K562 (cell line): ENCODE measurements at regions not wholly inside any gene's neighbourhood (a gene's known extent, or its start where the extent isn't known, plus 50 kb on each side); places are given as distances from the start of the nearest gene placed in this dataset.

Source experiments
- ATAC-seq: fragments of 200-7000 bp; cut with Tn5 transposase; 3 replicates; pipeline ENCODE4 v1.9.1; 2020; ENCODE audit warnings: moderate library complexity
- BruUV-seq: library from RNA; stranded (reverse); fragments of 400-500 nt; replicated peaks from 2 replicates; lab custom pipeline; 2021; lab: Mats Ljungman, UMichigan
- CTCF ChIA-PET: fragments of 300-600 bp; formaldehyde crosslinking; extraction: SDS; loops from one replicate; lab custom pipeline; 2021; ENCODE audit warnings: low intra/inter-chr PET ratio; lab: Yijun Ruan, JAX
- POLR2A ChIA-PET: fragments of 300-600, 350-650 bp; sonication (Branson Sonifier 250); formaldehyde crosslinking; extraction: SDS; loops from one replicate; lab custom pipeline; 2021; ENCODE audit warnings: antibody characterized with exemption, inconsistent platforms; lab: Yijun Ruan, JAX
- DNase-seq, 4 experiments: peaks; one replicate each; pipeline versions ENCODE4 v3.0.0 to v3.0.0-alpha.2; 2011 to 2018; ENCODE audit warnings: low spot score in 3 of 4, mixed read lengths in 3 of 4; ENCODE audit errors: extremely low read depth in 1 of 4
- FAIRE-seq: peaks from 2 replicates; lab custom pipeline; 2011; peaks lifted over from hg19 to GRCh38; lab: Jason Lieb, UNC
- H2AFZ ChIP-seq: 2 replicates; pipeline ENCODE4 v1.6.0; 2011; ENCODE audit warnings: low read depth, low read length, control low read depth, inconsistent platforms
- H3K27ac ChIP-seq: fragments of 200-600 bp; 3 replicates; pipeline ENCODE4 v1.8.0; 2011; ENCODE audit warnings: low read depth, mild to moderate bottlenecking, control low read depth, inconsistent platforms, low read length, moderate library complexity, mixed read lengths; ENCODE audit errors: extremely low read depth
- H3K27me3 ChIP-seq, 2 experiments: fragments of 300-600 bp in 1 of 2; 2 replicates in 1 of 2; 3 replicates in 1 of 2; pipeline versions ENCODE4 v1.6.0 to v1.8.0; 2011; ENCODE audit warnings: inconsistent platforms in 2 of 2, low read length in 2 of 2, mild to moderate bottlenecking in 1 of 2, mixed read lengths in 1 of 2, moderate library complexity in 1 of 2; ENCODE audit not compliant: control insufficient read depth in 2 of 2, insufficient read depth in 2 of 2
- H3K36me3 ChIP-seq: fragments of 300-600 bp; 3 replicates; pipeline ENCODE4 v1.8.0; 2011; ENCODE audit warnings: mild to moderate bottlenecking, low read length, inconsistent platforms; ENCODE audit not compliant: control insufficient read depth, insufficient read depth
- H3K4me1 ChIP-seq, 2 experiments: fragments of 200-600 bp in 1 of 2; replicated peaks in 1 of 2; 2 replicates in 1 of 2; 3 replicates in 1 of 2; pipeline versions ENCODE4 v1.5.1 to v1.8.0; 2011; ENCODE audit warnings: inconsistent platforms in 2 of 2, low read length in 2 of 2, mild to moderate bottlenecking in 1 of 2, mixed read lengths in 1 of 2, moderate library complexity in 1 of 2; ENCODE audit not compliant: control insufficient read depth in 2 of 2, insufficient read depth in 2 of 2
- H3K4me2 ChIP-seq: 2 replicates; pipeline ENCODE4 v1.6.1; 2011; ENCODE audit warnings: low read length, control low read depth, inconsistent platforms, mixed read lengths; ENCODE audit not compliant: insufficient read depth
- H3K4me3 ChIP-seq: fragments of 200-600 bp; sonication (generic), shearing (Covaris generic); 2 replicates; pipeline ENCODE4 v1.5.1; 2016; ENCODE audit warnings: control low read depth, inconsistent platforms
- H3K79me2 ChIP-seq: fragments of 200-600 bp; 3 replicates; pipeline ENCODE4 v1.8.0; 2011; ENCODE audit warnings: low read length, inconsistent platforms; ENCODE audit not compliant: control insufficient read depth, insufficient read depth
- H3K9ac ChIP-seq, 2 experiments: 2 replicates each; pipeline versions ENCODE4 v1.6.0 to v1.6.1; 2011; ENCODE audit warnings: low read depth in 2 of 2, low read length in 2 of 2, control low read depth in 1 of 2, inconsistent platforms in 1 of 2, mild to moderate bottlenecking in 1 of 2, mixed read lengths in 1 of 2; ENCODE audit not compliant: insufficient read depth in 1 of 2
- H3K9me1 ChIP-seq: one replicate; pipeline ENCODE4 v1.6.0; 2011; ENCODE audit warnings: inconsistent platforms, mild to moderate bottlenecking, low read length, moderate library complexity; ENCODE audit not compliant: control insufficient read depth, insufficient read depth
- H3K9me3 ChIP-seq: replicated peaks from 2 replicates; pipeline ENCODE4 v1.5.1; 2011; ENCODE audit warnings: low read depth, low read length, inconsistent platforms; ENCODE audit not compliant: control insufficient read depth, insufficient read depth
- H4K20me1 ChIP-seq: replicated peaks from 2 replicates; pipeline ENCODE4 v1.6.1; 2011; ENCODE audit warnings: low read length, inconsistent platforms, mixed read lengths; ENCODE audit not compliant: control insufficient read depth, insufficient read depth
- CHCHD3 ChIP-seq: fragments of 250-450 bp; sonication (Bioruptor Pico); IDR thresholded peaks from 2 replicates; pipeline ENCODE4 v2.1.2; 2022; ENCODE audit warnings: mild to moderate bottlenecking
- CREB5 ChIP-seq: fragments of 250-450 bp; sonication (Bioruptor Pico); IDR thresholded peaks from 2 replicates; pipeline ENCODE4 v1.5.0; 2020; ENCODE audit warnings: mild to moderate bottlenecking
- FOS ChIP-seq: IDR thresholded peaks from 3 replicates; pipeline ENCODE4 v1.6.1; 2011; ENCODE audit not compliant: insufficient read length; ENCODE audit errors: extremely low read depth
- MAFF ChIP-seq: IDR thresholded peaks from 2 replicates; pipeline ENCODE4 v1.6.1; 2012; ENCODE audit warnings: low read length, improper control_type of control experiment
- RNF2 ChIP-seq: sonication (generic); IDR thresholded peaks from 2 replicates; pipeline ENCODE4 v1.6.1; 2016
- TEAD2 ChIP-seq: fragments of 450-650 bp; IDR thresholded peaks from 2 replicates; pipeline ENCODE4 v1.6.1; 2016; ENCODE audit warnings: missing genetic modification characterization, control low read depth, missing compliant biosample characterization
- ZNF274 ChIP-seq: IDR thresholded peaks from 2 replicates; pipeline ENCODE4 v1.6.1; 2011; ENCODE audit warnings: low read depth, mild to moderate bottlenecking, low read length, moderate library complexity, borderline replicate concordance
- ZNF77 ChIP-seq: fragments of 250-450 bp; sonication (Bioruptor Pico); IDR thresholded peaks from 2 replicates; pipeline ENCODE4 v1.5.0; 2020
- WGBS: fragments of 100-300 bp; shearing (Covaris generic); methylation state at CpG from one replicate; pipeline ENCODE4 v1.1.6; 2016; ENCODE audit warnings: low coverage, mixed read lengths; ENCODE audit not compliant: insufficient coverage; ENCODE audit errors: missing lambda C conversion rate; 5-methylcytosine and 5-hydroxymethylcytosine counted together
- in situ Hi-C: fragments of 300-500 bp; cut with MboI; formaldehyde crosslinking; loops from 4 replicates; pipeline ENCODE4 v1.15.0; 2018; ENCODE audit warnings: inconsistent platforms, mixed read lengths
- intact Hi-C: fragments of 100-400 bp; cut with micrococcal nuclease; formaldehyde crosslinking; loops from 2 replicates; pipeline ENCODE4 v1.14.2; 2022
- TF ChIP-seq, protein P1 (sequence below): sonication (generic); formaldehyde crosslinking; IDR thresholded peaks from 2 replicates; pipeline ENCODE4 v1.8.1; 2023; ENCODE audit warnings: mild to moderate bottlenecking, missing genetic modification reagents

DNA sequence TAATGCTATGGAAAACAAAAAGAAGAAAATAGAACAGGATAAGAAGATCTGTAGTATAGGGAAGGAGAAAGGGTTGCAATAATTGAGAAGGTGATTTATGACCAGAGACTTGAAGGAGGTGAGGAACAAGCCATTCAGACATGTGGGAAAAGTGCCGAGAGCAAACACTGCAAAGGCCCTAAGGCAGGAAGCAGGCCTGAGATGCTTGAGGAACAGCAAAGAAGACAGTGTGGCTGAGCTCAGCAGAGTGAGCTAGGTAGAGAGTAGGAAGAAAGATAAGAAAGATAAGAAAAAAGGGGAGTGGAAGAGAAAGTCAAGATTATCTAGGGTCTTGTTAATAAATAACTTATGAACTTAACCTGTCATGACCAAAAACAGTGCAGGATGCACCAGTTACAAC lies 671.8 kb downstream of the RPS29 start:
- no peaks in the 10 kb centered on the region for H4K20me1 ChIP-seq
- no TSS peak for BruUV-seq
- no peaks in the 10 kb centered on the region for H3K79me2 ChIP-seq
- DNase-seq: no peak
- no peak overlapping the region for H3K27ac ChIP-seq
- H3K9me1 ChIP-seq: no peaks in the 10 kb centered on the region
- no peaks in the 10 kb centered on the region for H3K4me1 ChIP-seq
- WGBS: 0% methylated on average over 1 of the region's 1 CpG
- no peaks in the 10 kb centered on the region for H3K36me3 ChIP-seq
- no peak overlapping the region for H2AFZ ChIP-seq
- H3K4me3 ChIP-seq: no peak overlapping the region
- ATAC-seq: no peak
- no peak overlapping the region for H3K4me2 ChIP-seq
- H3K9ac ChIP-seq: no peak overlapping the region
- no peaks in the 10 kb centered on the region for H3K9me3 ChIP-seq
- ChIA-PET CTCF (no interaction called here), POLR2A (no interaction called here)
- intact Hi-C loops (no loop called here), in situ Hi-C loops (no loop called here)
- no peak for TF ChIP-seq ZNF77 (CRISPR knock-in tag)
- no peak for TF ChIP-seq CREB5
- no peak for TF ChIP-seq ZNF274
- no peak for TF ChIP-seq FOS
- TF ChIP-seq RNF2: no peak
- no peak for TF ChIP-seq MAFF
- no peaks in the 10 kb centered on the region for H3K27me3 ChIP-seq
- no peak for FAIRE-seq

DNA sequence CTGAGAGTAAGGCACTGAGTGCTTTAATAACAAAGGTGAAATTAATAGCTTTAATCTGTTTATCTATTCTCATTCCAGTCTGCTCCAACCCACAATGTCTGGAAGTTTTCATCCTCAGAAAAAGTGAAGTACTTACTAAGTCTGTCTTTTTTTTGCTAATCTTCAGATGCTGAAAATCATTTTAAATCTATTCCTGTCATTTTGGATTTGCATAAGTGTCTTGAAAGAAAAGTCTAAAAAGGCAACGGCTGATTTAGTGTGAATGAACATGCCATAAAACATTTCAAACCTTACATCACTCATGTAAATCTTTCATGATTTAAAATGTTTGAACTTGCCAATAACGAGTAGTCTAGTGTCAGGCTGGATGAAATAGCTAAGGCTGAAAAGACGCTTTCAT lies 685.6 kb downstream of the RPS29 start:
- WGBS: 0% methylated on average over 3 of the region's 3 CpGs
- Histone ChIP-seq H3K9me3 (no peaks in the 10 kb centered on the region), H4K20me1 (no peaks in the 10 kb centered on the region), H3K9ac (no peak overlapping the region), H3K27ac (no peak overlapping the region), H3K4me2 (no peak overlapping the region), H3K36me3 (no peaks in the 10 kb centered on the region), H3K4me1 (no peaks in the 10 kb centered on the region), H3K4me3 (no peak overlapping the region), H3K79me2 (no peaks in the 10 kb centered on the region), H3K9me1 (no peaks in the 10 kb centered on the region), H2AFZ (no peak overlapping the region), H3K27me3 (no peaks in the 10 kb centered on the region)
- DNase-seq (no peak), ATAC-seq (no peak), FAIRE-seq (no peak)
- POLR2A ChIA-PET: no interaction called here
- in situ Hi-C loops (no loop called here), intact Hi-C loops (no loop called here)
- no peak for TF ChIP-seq TEAD2 (tag)
- TF ChIP-seq, protein P1, sequence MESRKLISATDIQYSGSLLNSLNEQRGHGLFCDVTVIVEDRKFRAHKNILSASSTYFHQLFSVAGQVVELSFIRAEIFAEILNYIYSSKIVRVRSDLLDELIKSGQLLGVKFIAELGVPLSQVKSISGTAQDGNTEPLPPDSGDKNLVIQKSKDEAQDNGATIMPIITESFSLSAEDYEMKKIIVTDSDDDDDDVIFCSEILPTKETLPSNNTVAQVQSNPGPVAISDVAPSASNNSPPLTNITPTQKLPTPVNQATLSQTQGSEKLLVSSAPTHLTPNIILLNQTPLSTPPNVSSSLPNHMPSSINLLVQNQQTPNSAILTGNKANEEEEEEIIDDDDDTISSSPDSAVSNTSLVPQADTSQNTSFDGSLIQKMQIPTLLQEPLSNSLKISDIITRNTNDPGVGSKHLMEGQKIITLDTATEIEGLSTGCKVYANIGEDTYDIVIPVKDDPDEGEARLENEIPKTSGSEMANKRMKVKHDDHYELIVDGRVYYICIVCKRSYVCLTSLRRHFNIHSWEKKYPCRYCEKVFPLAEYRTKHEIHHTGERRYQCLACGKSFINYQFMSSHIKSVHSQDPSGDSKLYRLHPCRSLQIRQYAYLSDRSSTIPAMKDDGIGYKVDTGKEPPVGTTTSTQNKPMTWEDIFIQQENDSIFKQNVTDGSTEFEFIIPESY (CRISPR knock-in tag): no peak
- TF ChIP-seq CHCHD3 (CRISPR knock-in tag): no peak
- CTCF ChIA-PET: no interaction called here
- BruUV-seq: no TSS peak
